Nephron (organoid): ENCODE measurements at regions not wholly inside any gene's neighbourhood (a gene's known extent, or its start where the extent isn't known, plus 50 kb on each side); places are given as distances from the start of the nearest gene placed in this dataset.

Source experiments
- H3K27ac Mint-ChIP-seq, 3 experiments: 2 replicates each; pipeline ENCODE4 v1.8.0; 2020; ENCODE audit warnings: mixed read lengths in 3 of 3, mild to moderate bottlenecking in 2 of 3, moderate library complexity in 1 of 3
- H3K27me3 Mint-ChIP-seq: 2 replicates; pipeline ENCODE4 v1.8.0; 2021; ENCODE audit warnings: low read depth, mild to moderate bottlenecking, moderate library complexity, mixed read lengths
- H3K36me3 Mint-ChIP-seq: 2 replicates; pipeline ENCODE4 v1.8.0; 2020; ENCODE audit warnings: low read depth, mixed read lengths
- H3K4me1 Mint-ChIP-seq: 2 replicates; pipeline ENCODE4 v1.8.0; 2020; ENCODE audit warnings: mixed read lengths
- H3K4me3 Mint-ChIP-seq, 3 experiments: 2 replicates each; pipeline ENCODE4 v1.8.0; 2020; ENCODE audit warnings: mild to moderate bottlenecking in 3 of 3, mixed read lengths in 3 of 3, moderate library complexity in 2 of 3
- H3K9me3 Mint-ChIP-seq: 2 replicates; pipeline ENCODE4 v1.8.0; 2020; ENCODE audit warnings: mixed read lengths
- TF ChIP-seq, protein P1 (sequence below), 3 experiments: fragments of 200-600 bp; sonication (generic); IDR thresholded peaks; one replicate each; pipeline ENCODE4 v1.5.0; 2021; ENCODE audit warnings: antibody characterized with exemption in 3 of 3; ENCODE audit not compliant: unreplicated experiment in 3 of 3

GRCh38 chr4:184955116-184955515 is 63.2 kb upstream of the HELT start:
- TF ChIP-seq, protein P1, sequence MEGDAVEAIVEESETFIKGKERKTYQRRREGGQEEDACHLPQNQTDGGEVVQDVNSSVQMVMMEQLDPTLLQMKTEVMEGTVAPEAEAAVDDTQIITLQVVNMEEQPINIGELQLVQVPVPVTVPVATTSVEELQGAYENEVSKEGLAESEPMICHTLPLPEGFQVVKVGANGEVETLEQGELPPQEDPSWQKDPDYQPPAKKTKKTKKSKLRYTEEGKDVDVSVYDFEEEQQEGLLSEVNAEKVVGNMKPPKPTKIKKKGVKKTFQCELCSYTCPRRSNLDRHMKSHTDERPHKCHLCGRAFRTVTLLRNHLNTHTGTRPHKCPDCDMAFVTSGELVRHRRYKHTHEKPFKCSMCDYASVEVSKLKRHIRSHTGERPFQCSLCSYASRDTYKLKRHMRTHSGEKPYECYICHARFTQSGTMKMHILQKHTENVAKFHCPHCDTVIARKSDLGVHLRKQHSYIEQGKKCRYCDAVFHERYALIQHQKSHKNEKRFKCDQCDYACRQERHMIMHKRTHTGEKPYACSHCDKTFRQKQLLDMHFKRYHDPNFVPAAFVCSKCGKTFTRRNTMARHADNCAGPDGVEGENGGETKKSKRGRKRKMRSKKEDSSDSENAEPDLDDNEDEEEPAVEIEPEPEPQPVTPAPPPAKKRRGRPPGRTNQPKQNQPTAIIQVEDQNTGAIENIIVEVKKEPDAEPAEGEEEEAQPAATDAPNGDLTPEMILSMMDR (IDR thresholded peaks at IDR 0.05; ENCODE audit: unreplicated experiment in 3 of 3), result no peak
- no peak overlapping the region for H3K4me3 Mint-ChIP-seq
- no peaks in the 10 kb centered on the region for H3K9me3 Mint-ChIP-seq
- H3K36me3 Mint-ChIP-seq, result no peaks in the 10 kb centered on the region
- H3K27ac Mint-ChIP-seq, result no peak overlapping the region
- peaks cover 14% of the 10 kb centered on the region for H3K4me1 Mint-ChIP-seq
- peaks cover 9% of the 10 kb centered on the region for H3K27me3 Mint-ChIP-seq

DNA sequence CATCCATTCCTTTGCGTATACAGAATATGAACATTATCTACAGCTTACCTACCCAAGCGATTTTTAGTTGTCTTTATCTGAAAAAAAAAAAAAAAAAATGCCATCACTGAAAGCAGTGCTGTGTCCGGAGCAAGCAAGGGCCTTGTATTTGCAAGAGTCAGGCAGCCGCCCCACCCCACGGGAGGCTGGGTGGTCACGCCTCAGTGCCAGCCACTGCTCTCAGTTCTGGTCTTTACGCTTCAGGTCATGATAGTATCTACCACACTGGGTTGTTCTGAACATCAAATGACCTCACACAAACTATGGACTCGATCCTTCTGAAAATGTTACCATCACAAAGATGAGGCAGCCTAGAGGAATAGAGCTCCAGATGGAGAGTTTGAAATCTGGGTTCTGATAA is 62.7 kb upstream of the HELT start:
- H3K4me3 Mint-ChIP-seq, result no peak overlapping the region
- H3K27ac Mint-ChIP-seq, result no peak overlapping the region
- no peaks in the 10 kb centered on the region for H3K36me3 Mint-ChIP-seq
- peaks cover 19% of the 10 kb centered on the region for H3K4me1 Mint-ChIP-seq
- no peaks in the 10 kb centered on the region for H3K9me3 Mint-ChIP-seq
- H3K27me3 Mint-ChIP-seq, result peaks cover 9% of the 10 kb centered on the region
- TF ChIP-seq, protein P1 (IDR thresholded peaks at IDR 0.05; ENCODE audit: unreplicated experiment in 3 of 3), result no peak

- TF ChIP-seq, protein P1 (IDR thresholded peaks at IDR 0.05; ENCODE audit: unreplicated experiment in 3 of 3), result no peak
- Mint-ChIP-seq H3K9me3 (no peaks in the 10 kb centered on the region), H3K4me1 (peaks cover 19% of the 10 kb centered on the region), H3K27me3 (peaks cover 9% of the 10 kb centered on the region), H3K36me3 (no peaks in the 10 kb centered on the region), H3K4me3 (no peak overlapping the region), H3K27ac (no peak overlapping the region)
These were observed 60.7 kb upstream of the HELT start for GRCh38 chr4:184957446-184958115.

GRCh38 chr4:184958127-184958922 is 60.0 kb upstream of the HELT start:
- peaks cover 8% of the 10 kb centered on the region for H3K27me3 Mint-ChIP-seq
- TF ChIP-seq, protein P1 (IDR thresholded peaks at IDR 0.05; ENCODE audit: unreplicated experiment in 3 of 3), result no peak

DNA sequence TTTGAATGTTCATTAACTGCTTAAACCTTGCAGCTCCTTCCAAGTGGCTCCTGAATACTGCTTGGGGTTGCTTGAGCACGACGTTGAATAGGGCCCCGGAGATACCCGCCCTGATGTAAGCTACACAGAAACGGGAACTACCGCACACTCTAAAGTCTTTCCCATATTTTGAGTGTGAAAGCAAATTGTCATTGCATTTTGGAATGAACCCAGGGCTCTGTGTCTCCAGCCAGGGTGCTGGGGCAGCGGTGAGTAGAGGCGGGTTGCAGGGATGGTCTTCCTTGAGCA is 59.4 kb upstream of the HELT start:
- Mint-ChIP-seq H3K4me1 (peaks cover 19% of the 10 kb centered on the region), H3K27ac (no peak overlapping the region), H3K36me3 (no peaks in the 10 kb centered on the region), H3K27me3 (peaks cover 4% of the 10 kb centered on the region), H3K4me3 (no peak overlapping the region), H3K9me3 (no peaks in the 10 kb centered on the region)
- TF ChIP-seq, protein P1 (IDR thresholded peaks at IDR 0.05; ENCODE audit: unreplicated experiment in 3 of 3), result no peak

More at GRCh38 chr4:184958127-184958922, 60.0 kb upstream of the HELT start:
- Mint-ChIP-seq H3K4me1 (peaks cover 19% of the 10 kb centered on the region), H3K27ac (no peak overlapping the region), H3K4me3 (no peak overlapping the region), H3K9me3 (no peaks in the 10 kb centered on the region), H3K36me3 (no peaks in the 10 kb centered on the region)

GRCh38 chr4:184959309-184959708 is 59.0 kb upstream of the HELT start:
- TF ChIP-seq, protein P1 (IDR thresholded peaks at IDR 0.05; ENCODE audit: unreplicated experiment in 3 of 3), result no peak
- no peak overlapping the region for H3K4me3 Mint-ChIP-seq
- no peaks in the 10 kb centered on the region for H3K9me3 Mint-ChIP-seq
- H3K36me3 Mint-ChIP-seq, result no peaks in the 10 kb centered on the region
- no peak overlapping the region for H3K27ac Mint-ChIP-seq
- peaks cover 4% of the 10 kb centered on the region for H3K27me3 Mint-ChIP-seq
- H3K4me1 Mint-ChIP-seq, result peaks cover 19% of the 10 kb centered on the region
